DMS79 treated with DMSO at 0.1 percent for 48 hours (cell line): ENCODE measurements at regions not wholly inside any gene's neighbourhood (a gene's known extent, or its start where the extent isn't known, plus 50 kb on each side); places are given as distances from the start of the nearest gene placed in this dataset.
A peak's percentile ranks its signal among the peaks of the same experiment; 100 is the strongest.
"Not testable (repeated sequence)": the region's sequence is repeated elsewhere in the genome, so short reads cannot be mapped to it uniquely, and the experiment has no call there.

Experiments used
- DNase-seq: peaks from one replicate; lab custom pipeline; 2025; lab: John Stamatoyannopoulos, UW

GRCh38 chr4:183374950-183375555 is 52.8 kb upstream of the CLDN24 start:
- no peak for DNase-seq

- DNase-seq: no peak
Measured at GRCh38 chr4:183376381-183376780, 54.2 kb upstream of the CLDN24 start.

- DNase-seq: no peak
Measured at GRCh38 chr4:183377491-183377890, 55.3 kb upstream of the CLDN24 start.

GRCh38 chr4:183378347-183378746 is 56.1 kb upstream of the CLDN24 start:
- DNase-seq: not testable (repeated sequence)

GRCh38 chr4:183380901-183381300 is 58.7 kb upstream of the CLDN24 start:
- DNase-seq: no peak

GRCh38 chr4:183383606-183384005 is 60.8 kb upstream of the CDKN2AIP start:
- no peak for DNase-seq

GRCh38 chr4:183384516-183384915 is 59.9 kb upstream of the CDKN2AIP start:
- no peak for DNase-seq

- DNase-seq: no peak
Measured at GRCh38 chr4:183384983-183385382, 59.5 kb upstream of the CDKN2AIP start.

- no peak for DNase-seq
Measured at GRCh38 chr4:183388021-183388420, 56.4 kb upstream of the CDKN2AIP start.

- DNase-seq: no peak
Measured at GRCh38 chr4:183388777-183389176, 55.7 kb upstream of the CDKN2AIP start.

- no peak for DNase-seq
Measured at GRCh38 chr4:183390374-183390773, 54.1 kb upstream of the CDKN2AIP start.

- no peak for DNase-seq
Measured at GRCh38 chr4:183391204-183391603, 53.2 kb upstream of the CDKN2AIP start.

GRCh38 chr4:183392377-183392776 is 52.1 kb upstream of the CDKN2AIP start:
- no peak for DNase-seq

GRCh38 chr4:183393446-183393845 is 51.0 kb upstream of the CDKN2AIP start:
- DNase-seq: no peak

GRCh38 chr4:183394166-183394951 is 50.1 kb upstream of the CDKN2AIP start:
- peak; percentile 28 for DNase-seq
